Pulmonary artery endothelial cell (primary cell): ENCODE measurements at regions not wholly inside any gene's neighbourhood (a gene's known extent, or its start where the extent isn't known, plus 50 kb on each side); places are given as distances from the start of the nearest gene placed in this dataset.

Experiments used
- DNase-seq: peaks from one replicate; pipeline ENCODE4 v3.0.0-alpha.2; 2011; ENCODE audit warnings: low read depth, low spot score

- no peak for DNase-seq
These were observed 391.3 kb upstream of the CDH5 start for GRCh38 chr16:65975049-65975708.

DNA sequence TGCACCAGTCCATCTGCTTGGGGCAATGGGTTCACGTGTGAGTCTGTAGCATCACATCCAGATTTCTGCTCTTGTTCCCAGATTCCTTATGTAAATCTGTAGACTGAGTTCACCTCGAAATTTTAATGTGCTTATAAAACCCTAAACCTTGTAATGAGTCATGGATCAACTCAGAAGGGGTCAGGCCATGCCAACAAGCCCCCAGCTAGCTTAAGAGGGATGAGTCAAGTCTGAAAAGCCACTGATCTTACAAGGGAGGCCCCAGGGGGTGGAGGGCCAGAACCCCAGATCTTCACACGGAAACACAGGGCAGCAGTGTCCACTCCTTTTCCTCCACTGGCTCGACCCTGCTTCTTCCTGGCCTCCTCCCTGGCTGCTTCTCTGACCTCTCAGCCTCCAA lies 399.1 kb upstream of the CDH5 start:
- no peak for DNase-seq

GRCh38 chr16:65965628-65966027 lies 400.9 kb upstream of the CDH5 start:
- DNase-seq = no peak

GRCh38 chr16:65964752-65965151 lies 401.7 kb upstream of the CDH5 start:
- DNase-seq = no peak

GRCh38 chr16:65961476-65962143 lies 404.9 kb upstream of the CDH5 start:
- no peak for DNase-seq

GRCh38 chr16:65959983-65960382 lies 406.5 kb upstream of the CDH5 start:
- DNase-seq = no peak

DNA sequence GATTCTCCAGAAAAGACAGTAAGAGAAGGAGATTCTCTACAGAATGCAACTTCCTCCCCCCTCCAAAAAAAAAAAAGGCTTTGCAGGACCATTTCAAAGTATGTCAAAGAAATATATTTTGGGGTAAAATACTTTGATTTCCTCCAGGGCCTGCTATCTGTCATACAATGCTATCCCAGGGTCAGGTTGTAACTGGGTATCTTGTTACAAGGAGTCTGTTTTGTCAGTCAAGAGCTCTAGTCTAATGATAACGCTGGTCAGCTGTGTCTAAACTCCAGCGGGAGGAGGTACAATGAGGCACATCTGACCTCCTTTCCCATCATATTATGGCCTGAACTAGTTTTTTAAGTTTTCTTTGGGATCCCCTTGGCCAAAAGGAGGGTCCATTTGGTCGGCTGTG lies 408.4 kb upstream of the CDH5 start:
- no peak for DNase-seq

- DNase-seq = no peak
These were observed 410.4 kb upstream of the CDH5 start for GRCh38 chr16:65956100-65956499.

- no peak for DNase-seq
These were observed 412.0 kb upstream of the CDH5 start for GRCh38 chr16:65954446-65954845.

GRCh38 chr16:65950211-65950610 lies 416.3 kb upstream of the CDH5 start:
- DNase-seq = no peak

DNA sequence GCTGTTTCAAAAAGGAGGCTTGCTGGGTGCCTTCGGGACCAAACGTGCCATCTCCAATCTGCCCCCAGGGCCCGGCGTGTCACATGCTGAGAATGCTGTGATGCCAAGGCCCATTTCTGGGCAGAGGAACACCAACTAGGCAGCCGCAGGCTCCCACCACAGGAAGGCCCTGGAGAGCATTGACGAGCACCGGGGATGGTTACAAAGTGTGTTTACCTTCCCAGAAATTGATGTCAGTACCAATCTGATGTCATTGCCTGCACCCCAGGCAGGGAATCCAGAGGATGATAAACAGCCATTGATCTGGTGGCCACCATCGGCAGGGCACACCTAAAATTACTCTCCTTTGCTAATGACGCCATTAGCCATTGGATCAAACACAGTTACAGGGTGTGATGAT lies 418.1 kb upstream of the CDH5 start:
- DNase-seq = no peak

GRCh38 chr16:65947951-65948350 lies 418.5 kb upstream of the CDH5 start:
- DNase-seq = no peak

DNA sequence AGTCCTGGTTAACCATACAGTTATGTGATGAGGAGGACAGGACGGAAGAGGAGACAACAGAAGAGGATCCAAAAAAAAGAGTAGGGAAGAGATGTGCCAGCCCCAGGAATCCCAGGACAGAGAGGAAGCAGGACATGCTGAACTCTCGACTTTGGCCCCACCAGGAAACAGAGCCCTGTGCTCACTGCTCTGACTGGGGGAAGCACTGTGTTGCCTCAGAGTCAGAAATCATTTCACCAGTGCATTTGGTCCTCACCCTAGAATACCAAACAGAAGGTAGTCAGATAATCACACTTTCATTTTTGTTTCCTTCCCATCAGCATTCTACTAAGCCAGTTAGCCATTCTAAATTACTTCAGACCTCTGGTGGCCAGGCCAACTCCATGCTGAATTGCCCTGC lies 421.0 kb upstream of the CDH5 start:
- no peak for DNase-seq

GRCh38 chr16:65944361-65944760 lies 422.1 kb upstream of the CDH5 start:
- no peak for DNase-seq

DNA sequence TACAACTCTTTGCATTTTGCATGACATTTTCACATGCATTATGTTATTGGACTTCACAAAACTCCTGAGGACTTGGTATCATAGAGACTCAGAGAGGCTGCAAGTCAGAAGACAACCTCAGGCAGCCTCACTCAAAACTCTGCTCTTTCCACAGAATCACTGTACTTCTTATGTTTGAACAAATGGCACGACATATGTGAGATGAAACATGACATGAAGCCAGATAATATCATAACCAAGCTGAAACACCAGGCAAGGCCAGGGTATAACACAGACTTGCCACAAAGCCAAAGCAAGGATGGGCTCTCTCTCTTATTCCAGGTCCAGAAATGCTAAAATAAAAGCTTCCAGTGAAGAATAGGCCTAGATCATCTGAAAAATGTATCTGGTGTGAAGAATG lies 425.8 kb upstream of the CDH5 start:
- no peak for DNase-seq

- no peak for DNase-seq
These were observed 428.4 kb upstream of the CDH5 start for GRCh38 chr16:65938083-65938482.

DNA sequence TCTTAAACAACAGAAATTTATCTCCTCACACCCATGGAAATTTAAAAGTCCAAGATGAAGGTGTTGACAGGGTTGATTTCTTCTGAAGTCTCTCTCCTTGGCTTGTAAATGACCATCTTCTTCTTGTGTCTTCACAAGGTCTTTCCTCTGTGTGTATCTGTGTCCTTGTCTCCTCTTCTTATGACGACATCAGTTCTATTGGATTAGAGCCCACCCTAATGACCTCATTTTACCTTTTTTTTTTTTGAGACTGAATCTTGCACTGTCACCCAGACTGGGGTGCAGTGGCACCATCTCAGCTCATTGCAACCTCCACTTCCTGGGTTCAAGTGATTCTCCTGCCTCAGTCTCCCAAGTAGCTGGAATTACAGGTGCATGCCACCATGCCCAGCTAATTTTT lies 429.0 kb upstream of the CDH5 start:
- no peak for DNase-seq

GRCh38 chr16:65936096-65936495 lies 430.4 kb upstream of the CDH5 start:
- no peak for DNase-seq

GRCh38 chr16:65934443-65934842 lies 432.0 kb upstream of the CDH5 start:
- DNase-seq = no peak

DNA sequence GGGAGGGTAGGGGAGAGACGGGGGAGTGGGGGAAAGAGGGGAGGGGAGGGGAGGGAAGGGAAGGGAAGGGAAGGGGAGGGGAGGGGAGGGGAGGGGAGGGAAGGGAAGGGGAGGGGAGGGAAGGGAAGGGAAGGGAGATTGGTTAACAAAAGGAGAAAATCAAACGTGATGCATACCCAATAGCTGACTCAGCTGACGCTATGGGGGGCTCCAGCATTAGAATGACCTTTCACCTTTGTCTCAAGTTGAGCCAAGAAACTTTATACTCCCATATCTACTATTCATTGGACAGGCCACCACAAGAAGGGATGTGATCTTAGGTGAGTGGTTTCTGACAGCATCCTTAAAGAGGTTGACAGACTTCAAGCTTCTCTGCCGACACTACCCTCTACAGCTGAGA lies 432.8 kb upstream of the CDH5 start:
- no peak for DNase-seq

GRCh38 chr16:65932350-65933072 lies 434.0 kb upstream of the CDH5 start:
- DNase-seq = no peak

- no peak for DNase-seq
These were observed 443.6 kb upstream of the CDH5 start for GRCh38 chr16:65922923-65923322.

DNA sequence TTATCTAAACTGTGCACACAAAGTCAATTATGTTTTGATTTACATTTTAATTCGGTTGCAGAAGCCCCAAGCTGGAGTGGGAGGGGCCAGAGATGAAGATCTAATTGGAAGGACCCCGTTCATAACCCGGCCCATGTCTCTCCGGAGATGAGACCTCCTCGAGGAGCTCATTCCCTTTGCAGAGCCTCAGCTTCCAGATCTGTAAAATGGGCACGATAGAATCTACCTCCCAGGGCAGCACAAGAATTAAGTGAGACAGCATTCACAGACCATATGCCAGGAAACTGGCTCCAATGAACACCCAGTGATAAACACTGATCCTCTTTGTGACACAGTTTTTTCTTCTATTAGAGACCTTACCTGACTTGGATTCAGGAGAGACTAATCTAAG lies 446.5 kb upstream of the CDH5 start:
- DNase-seq = no peak
